ENCODE measurements at regions not wholly inside any gene's neighbourhood (a gene's known extent, or its start where the extent isn't known, plus 50 kb on each side); places are given as distances from the start of the nearest gene placed in this dataset.

DNA sequence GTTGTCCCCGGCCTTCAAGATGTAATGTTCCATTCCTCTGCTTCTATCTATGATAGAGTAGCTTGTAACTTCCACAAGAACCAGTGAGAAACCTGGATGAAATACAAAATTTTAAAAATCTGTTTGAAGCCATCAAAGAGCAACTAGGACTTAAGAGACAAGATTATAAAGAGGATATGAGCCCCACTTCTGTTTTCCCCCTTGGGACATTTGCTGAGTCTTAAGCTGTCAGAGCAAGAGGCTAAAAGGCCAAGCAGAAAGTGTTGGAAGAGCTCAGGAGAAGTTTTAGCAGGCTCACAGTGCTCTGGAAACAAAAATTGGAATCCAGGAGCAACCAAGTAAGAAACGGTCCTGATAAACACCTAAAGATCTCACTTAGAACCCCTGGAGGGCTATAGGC is 76.1 kb downstream of the ADRB2 start:
- WGBS, 2 experiments (ENCODE audit: extremely low coverage in 2 of 2, insufficient read length in 1 of 2): no CpG with 5 or more reads among the region's 2 CpGs
- H3K4ac ChIP-seq (ENCODE audit: low read depth, low read length): no peak overlapping the region
- TF ChIP-seq BHLHE40 (IDR thresholded peaks at IDR 0.05; ENCODE audit: low read depth, low read length): no peak
- TF ChIP-seq SMC3 (IDR thresholded peaks at IDR 0.05; ENCODE audit: low read depth, low read length): no peak
- no peak for TF ChIP-seq RCOR1 (IDR thresholded peaks at IDR 0.05; ENCODE audit: insufficient replicate concordance, low read length)
- no peak for TF ChIP-seq MAFK (IDR thresholded peaks at IDR 0.05; ENCODE audit: low read depth, low read length)
- no peak for TF ChIP-seq NFE2L2 (IDR thresholded peaks at IDR 0.05; ENCODE audit: low read depth, low read length)
- no peak for TF ChIP-seq FOS (IDR thresholded peaks at IDR 0.05; ENCODE audit: low read depth, low read length)
- no peak for TF ChIP-seq RFX5 (IDR thresholded peaks at IDR 0.05; ENCODE audit: low read depth, low read length)
- TF ChIP-seq MXI1 (IDR thresholded peaks at IDR 0.05; ENCODE audit: borderline replicate concordance, low read depth, low read length): no peak
- TF ChIP-seq, protein P1, sequence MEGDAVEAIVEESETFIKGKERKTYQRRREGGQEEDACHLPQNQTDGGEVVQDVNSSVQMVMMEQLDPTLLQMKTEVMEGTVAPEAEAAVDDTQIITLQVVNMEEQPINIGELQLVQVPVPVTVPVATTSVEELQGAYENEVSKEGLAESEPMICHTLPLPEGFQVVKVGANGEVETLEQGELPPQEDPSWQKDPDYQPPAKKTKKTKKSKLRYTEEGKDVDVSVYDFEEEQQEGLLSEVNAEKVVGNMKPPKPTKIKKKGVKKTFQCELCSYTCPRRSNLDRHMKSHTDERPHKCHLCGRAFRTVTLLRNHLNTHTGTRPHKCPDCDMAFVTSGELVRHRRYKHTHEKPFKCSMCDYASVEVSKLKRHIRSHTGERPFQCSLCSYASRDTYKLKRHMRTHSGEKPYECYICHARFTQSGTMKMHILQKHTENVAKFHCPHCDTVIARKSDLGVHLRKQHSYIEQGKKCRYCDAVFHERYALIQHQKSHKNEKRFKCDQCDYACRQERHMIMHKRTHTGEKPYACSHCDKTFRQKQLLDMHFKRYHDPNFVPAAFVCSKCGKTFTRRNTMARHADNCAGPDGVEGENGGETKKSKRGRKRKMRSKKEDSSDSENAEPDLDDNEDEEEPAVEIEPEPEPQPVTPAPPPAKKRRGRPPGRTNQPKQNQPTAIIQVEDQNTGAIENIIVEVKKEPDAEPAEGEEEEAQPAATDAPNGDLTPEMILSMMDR (conservative IDR thresholded peaks at IDR 0.05; ENCODE audit: low read depth, low read length): no peak
- TF ChIP-seq CEBPB (IDR thresholded peaks at IDR 0.05; ENCODE audit: low read depth, low read length): no peak
- TF ChIP-seq, protein P2, sequence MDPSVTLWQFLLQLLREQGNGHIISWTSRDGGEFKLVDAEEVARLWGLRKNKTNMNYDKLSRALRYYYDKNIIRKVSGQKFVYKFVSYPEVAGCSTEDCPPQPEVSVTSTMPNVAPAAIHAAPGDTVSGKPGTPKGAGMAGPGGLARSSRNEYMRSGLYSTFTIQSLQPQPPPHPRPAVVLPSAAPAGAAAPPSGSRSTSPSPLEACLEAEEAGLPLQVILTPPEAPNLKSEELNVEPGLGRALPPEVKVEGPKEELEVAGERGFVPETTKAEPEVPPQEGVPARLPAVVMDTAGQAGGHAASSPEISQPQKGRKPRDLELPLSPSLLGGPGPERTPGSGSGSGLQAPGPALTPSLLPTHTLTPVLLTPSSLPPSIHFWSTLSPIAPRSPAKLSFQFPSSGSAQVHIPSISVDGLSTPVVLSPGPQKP (IDR thresholded peaks at IDR 0.05; ENCODE audit: borderline replicate concordance, low read depth, low read length): no peak
- no peak for TF ChIP-seq POLR2A (IDR thresholded peaks at IDR 0.05; ENCODE audit: low read depth, low read length)
- no peak for TF ChIP-seq CHD1 (IDR thresholded peaks at IDR 0.05; ENCODE audit: low read depth, low read length)
- no peak for TF ChIP-seq RAD21 (IDR thresholded peaks at IDR 0.05; ENCODE audit: low read length)
- no peak for TF ChIP-seq MAZ (IDR thresholded peaks at IDR 0.05; ENCODE audit: borderline replicate concordance, low read depth, low read length)
- H3K56ac ChIP-seq (ENCODE audit: extremely low read depth, insufficient read depth, low read length): no peak overlapping the region
- H3K4me2 ChIP-seq (ENCODE audit: low read depth, low read length): no peak overlapping the region
- intact Hi-C loops (cut with micrococcal nuclease): no loop called here
- H2BK120ac ChIP-seq (ENCODE audit: low read depth, low read length): no peak overlapping the region
- no peak overlapping the region for H4K91ac ChIP-seq (ENCODE audit: insufficient read depth, low read depth, low read length)
- H3K14ac ChIP-seq (replicated peaks; ENCODE audit: low read depth, low read length): no peak overlapping the region
- H3K79me1 ChIP-seq (ENCODE audit: low read depth in 1 of 2, low read length in 2 of 2): no peaks in the 10 kb centered on the region
- H3K36me3 ChIP-seq (ENCODE audit: control insufficient read depth, insufficient read depth, low read length): no peaks in the 10 kb centered on the region
- H2BK15ac ChIP-seq (ENCODE audit: low read depth, low read length): no peak overlapping the region
- no peaks in the 10 kb centered on the region for H3K9me1 ChIP-seq (ENCODE audit: insufficient read depth, low read length)
- no peaks in the 10 kb centered on the region for H3K4me1 ChIP-seq (ENCODE audit: control insufficient read depth, insufficient read depth, low read length)
- in situ Hi-C loops (cut with MboI; ENCODE audit: low sequenced_read_pairs): no loop called here
- H2AK9ac ChIP-seq (replicated peaks; ENCODE audit: low read depth, low read length, poor library complexity): no peak overlapping the region
- H2AFZ ChIP-seq (replicated peaks; ENCODE audit: low read length, poor library complexity): no peak overlapping the region
- no peaks in the 10 kb centered on the region for H4K20me1 ChIP-seq (ENCODE audit: insufficient read depth, low read length)
- no peak overlapping the region for H2BK20ac ChIP-seq (ENCODE audit: low read depth, low read length)
- no peak overlapping the region for H3K27ac ChIP-seq (ENCODE audit: insufficient read depth, low read length)
- CTCF ChIA-PET: no interaction called here
- POLR2A ChIA-PET (ENCODE audit: unreplicated experiment): no interaction called here
- H3K9ac ChIP-seq (ENCODE audit: low read depth, low read length): no peak overlapping the region
- no peak overlapping the region for H3K18ac ChIP-seq (ENCODE audit: low read depth, low read length)
- dilution Hi-C loops (cut with HindIII; ENCODE audit: low sequenced_read_pairs, unreplicated experiment): no loop called here
- no peak overlapping the region for H3K4me3 ChIP-seq (ENCODE audit: insufficient read depth, low read depth, low read length)
- H2BK5ac ChIP-seq (ENCODE audit: low read depth, low read length, poor library complexity, severe bottlenecking): no peak overlapping the region
- no TSS peak for BruUV-seq (replicated peaks)
- no peak overlapping the region for H3K23ac ChIP-seq (ENCODE audit: low read depth, low read length)
- H3K27me3 ChIP-seq (ENCODE audit: control insufficient read depth, insufficient read depth, low read length): no peaks in the 10 kb centered on the region
- no peak overlapping the region for H4K5ac ChIP-seq (ENCODE audit: low read depth, low read length)
- no peaks in the 10 kb centered on the region for H3K9me3 ChIP-seq (ENCODE audit: control insufficient read depth, insufficient read depth, low read length)
- H4K8ac ChIP-seq (ENCODE audit: low read depth in 2 of 2, low read length in 2 of 2): no peak overlapping the region
- DNase-seq (no peak), ATAC-seq (ENCODE audit: low read depth) (no peak)
- no peak overlapping the region for H2AK5ac ChIP-seq (ENCODE audit: low read depth, low read length)

All from IMR-90 (cell line).